WTC11 (cell line): ENCODE measurements at regions not wholly inside any gene's neighbourhood (a gene's known extent, or its start where the extent isn't known, plus 50 kb on each side); places are given as distances from the start of the nearest gene placed in this dataset.

Experiments
- CREM ChIP-seq: sonication (generic); formaldehyde crosslinking; IDR thresholded peaks from 2 replicates; pipeline ENCODE4 v1.8.1; 2022; ENCODE audit warnings: mild to moderate bottlenecking, missing genetic modification reagents, moderate library complexity
- ESRRA ChIP-seq: sonication (generic); formaldehyde crosslinking; IDR thresholded peaks from 2 replicates; pipeline ENCODE4 v1.8.1; 2022; ENCODE audit warnings: mild to moderate bottlenecking, missing genetic modification reagents, borderline replicate concordance
- IRF2 ChIP-seq: sonication (generic); formaldehyde crosslinking; IDR thresholded peaks from 2 replicates; pipeline ENCODE4 v1.8.0; 2022; ENCODE audit warnings: low read depth, missing genetic modification reagents, borderline replicate concordance
- MLX ChIP-seq: sonication (generic); formaldehyde crosslinking; IDR thresholded peaks from 2 replicates; pipeline ENCODE4 v1.8.1; 2023; ENCODE audit warnings: mild to moderate bottlenecking, missing genetic modification reagents, moderate library complexity
- SP1 ChIP-seq: sonication (generic); formaldehyde crosslinking; conservative IDR thresholded peaks from 2 replicates; pipeline ENCODE4 v1.8.1; 2022; ENCODE audit warnings: missing genetic modification reagents
- TEAD4 ChIP-seq: sonication (generic); formaldehyde crosslinking; IDR thresholded peaks from 2 replicates; pipeline ENCODE4 v1.8.0; 2022; ENCODE audit warnings: mild to moderate bottlenecking, missing genetic modification reagents
- ZNF121 ChIP-seq: sonication (generic); formaldehyde crosslinking; IDR thresholded peaks from 2 replicates; pipeline ENCODE4 v1.8.0; 2023; ENCODE audit warnings: missing genetic modification reagents
- ZNF138 ChIP-seq: sonication (generic); formaldehyde crosslinking; conservative IDR thresholded peaks from 2 replicates; pipeline ENCODE4 v1.8.1; 2022; ENCODE audit warnings: mild to moderate bottlenecking, moderate library complexity, missing genetic modification reagents
- ZNF219 ChIP-seq: sonication (generic); formaldehyde crosslinking; IDR thresholded peaks from 2 replicates; pipeline ENCODE4 v1.8.0; 2023; ENCODE audit warnings: missing genetic modification reagents, mild to moderate bottlenecking, borderline replicate concordance
- TF ChIP-seq, protein P1 (sequence below): sonication (generic); formaldehyde crosslinking; IDR thresholded peaks from 2 replicates; pipeline ENCODE4 v1.8.1; 2022; ENCODE audit warnings: mild to moderate bottlenecking, missing genetic modification reagents, moderate library complexity, borderline replicate concordance
- TF ChIP-seq, protein P2 (sequence below): fragments of 200-600 bp; IDR thresholded peaks from 2 replicates; pipeline ENCODE4 v1.8.0; 2022; ENCODE audit warnings: antibody characterized with exemption
- TF ChIP-seq, protein P3 (sequence below): sonication (generic); formaldehyde crosslinking; IDR thresholded peaks from 2 replicates; pipeline ENCODE4 v1.8.1; 2022; ENCODE audit warnings: low read depth, missing genetic modification reagents, borderline replicate concordance
- TF ChIP-seq, protein P4 (sequence below): sonication (generic); formaldehyde crosslinking; IDR thresholded peaks from 2 replicates; pipeline ENCODE4 v1.8.0; 2022; ENCODE audit warnings: mild to moderate bottlenecking, missing genetic modification reagents
- TF ChIP-seq, protein P5 (sequence below): sonication (generic); formaldehyde crosslinking; IDR thresholded peaks from 2 replicates; pipeline ENCODE4 v1.8.1; 2023; ENCODE audit warnings: mild to moderate bottlenecking, missing genetic modification reagents

DNA sequence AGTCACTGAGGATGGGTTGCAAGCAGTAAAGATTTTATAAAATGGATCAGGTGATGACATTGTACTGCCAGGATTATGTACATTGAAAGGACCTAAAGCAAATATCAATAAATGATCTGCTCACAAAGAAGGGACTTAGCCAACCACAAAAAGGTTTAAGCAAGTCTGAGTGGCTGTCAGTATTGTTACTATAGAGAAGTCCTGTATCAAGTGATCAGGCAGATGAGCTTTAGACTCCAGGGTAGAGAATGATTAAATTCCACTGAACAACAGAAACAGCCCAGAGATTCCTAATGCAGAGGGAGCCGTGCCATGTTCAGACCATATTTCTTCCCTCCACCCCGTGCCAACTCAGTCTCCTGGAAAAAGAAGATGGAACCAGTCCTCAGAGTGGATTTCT, 138.9 kb downstream of the SETD4 start:
- TF ChIP-seq, protein P1, sequence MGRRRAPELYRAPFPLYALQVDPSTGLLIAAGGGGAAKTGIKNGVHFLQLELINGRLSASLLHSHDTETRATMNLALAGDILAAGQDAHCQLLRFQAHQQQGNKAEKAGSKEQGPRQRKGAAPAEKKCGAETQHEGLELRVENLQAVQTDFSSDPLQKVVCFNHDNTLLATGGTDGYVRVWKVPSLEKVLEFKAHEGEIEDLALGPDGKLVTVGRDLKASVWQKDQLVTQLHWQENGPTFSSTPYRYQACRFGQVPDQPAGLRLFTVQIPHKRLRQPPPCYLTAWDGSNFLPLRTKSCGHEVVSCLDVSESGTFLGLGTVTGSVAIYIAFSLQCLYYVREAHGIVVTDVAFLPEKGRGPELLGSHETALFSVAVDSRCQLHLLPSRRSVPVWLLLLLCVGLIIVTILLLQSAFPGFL (CRISPR knock-in tag) = no peak
- TF ChIP-seq SP1 (CRISPR knock-in tag) (no peak), IRF2 (CRISPR knock-in tag) (no peak), ZNF219 (CRISPR knock-in tag) (no peak), ESRRA (CRISPR knock-in tag) (no peak), ZNF138 (CRISPR knock-in tag) (no peak), MLX (CRISPR knock-in tag) (no peak), CREM (CRISPR knock-in tag) (no peak), ZNF121 (CRISPR knock-in tag) (no peak), TEAD4 (CRISPR knock-in tag) (no peak)
- TF ChIP-seq, protein P2, sequence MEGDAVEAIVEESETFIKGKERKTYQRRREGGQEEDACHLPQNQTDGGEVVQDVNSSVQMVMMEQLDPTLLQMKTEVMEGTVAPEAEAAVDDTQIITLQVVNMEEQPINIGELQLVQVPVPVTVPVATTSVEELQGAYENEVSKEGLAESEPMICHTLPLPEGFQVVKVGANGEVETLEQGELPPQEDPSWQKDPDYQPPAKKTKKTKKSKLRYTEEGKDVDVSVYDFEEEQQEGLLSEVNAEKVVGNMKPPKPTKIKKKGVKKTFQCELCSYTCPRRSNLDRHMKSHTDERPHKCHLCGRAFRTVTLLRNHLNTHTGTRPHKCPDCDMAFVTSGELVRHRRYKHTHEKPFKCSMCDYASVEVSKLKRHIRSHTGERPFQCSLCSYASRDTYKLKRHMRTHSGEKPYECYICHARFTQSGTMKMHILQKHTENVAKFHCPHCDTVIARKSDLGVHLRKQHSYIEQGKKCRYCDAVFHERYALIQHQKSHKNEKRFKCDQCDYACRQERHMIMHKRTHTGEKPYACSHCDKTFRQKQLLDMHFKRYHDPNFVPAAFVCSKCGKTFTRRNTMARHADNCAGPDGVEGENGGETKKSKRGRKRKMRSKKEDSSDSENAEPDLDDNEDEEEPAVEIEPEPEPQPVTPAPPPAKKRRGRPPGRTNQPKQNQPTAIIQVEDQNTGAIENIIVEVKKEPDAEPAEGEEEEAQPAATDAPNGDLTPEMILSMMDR = no peak
- TF ChIP-seq, protein P3, sequence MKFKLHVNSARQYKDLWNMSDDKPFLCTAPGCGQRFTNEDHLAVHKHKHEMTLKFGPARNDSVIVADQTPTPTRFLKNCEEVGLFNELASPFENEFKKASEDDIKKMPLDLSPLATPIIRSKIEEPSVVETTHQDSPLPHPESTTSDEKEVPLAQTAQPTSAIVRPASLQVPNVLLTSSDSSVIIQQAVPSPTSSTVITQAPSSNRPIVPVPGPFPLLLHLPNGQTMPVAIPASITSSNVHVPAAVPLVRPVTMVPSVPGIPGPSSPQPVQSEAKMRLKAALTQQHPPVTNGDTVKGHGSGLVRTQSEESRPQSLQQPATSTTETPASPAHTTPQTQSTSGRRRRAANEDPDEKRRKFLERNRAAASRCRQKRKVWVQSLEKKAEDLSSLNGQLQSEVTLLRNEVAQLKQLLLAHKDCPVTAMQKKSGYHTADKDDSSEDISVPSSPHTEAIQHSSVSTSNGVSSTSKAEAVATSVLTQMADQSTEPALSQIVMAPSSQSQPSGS (CRISPR knock-in tag) = no peak
- TF ChIP-seq, protein P4, sequence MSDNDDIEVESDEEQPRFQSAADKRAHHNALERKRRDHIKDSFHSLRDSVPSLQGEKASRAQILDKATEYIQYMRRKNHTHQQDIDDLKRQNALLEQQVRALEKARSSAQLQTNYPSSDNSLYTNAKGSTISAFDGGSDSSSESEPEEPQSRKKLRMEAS = no peak
- TF ChIP-seq, protein P5, sequence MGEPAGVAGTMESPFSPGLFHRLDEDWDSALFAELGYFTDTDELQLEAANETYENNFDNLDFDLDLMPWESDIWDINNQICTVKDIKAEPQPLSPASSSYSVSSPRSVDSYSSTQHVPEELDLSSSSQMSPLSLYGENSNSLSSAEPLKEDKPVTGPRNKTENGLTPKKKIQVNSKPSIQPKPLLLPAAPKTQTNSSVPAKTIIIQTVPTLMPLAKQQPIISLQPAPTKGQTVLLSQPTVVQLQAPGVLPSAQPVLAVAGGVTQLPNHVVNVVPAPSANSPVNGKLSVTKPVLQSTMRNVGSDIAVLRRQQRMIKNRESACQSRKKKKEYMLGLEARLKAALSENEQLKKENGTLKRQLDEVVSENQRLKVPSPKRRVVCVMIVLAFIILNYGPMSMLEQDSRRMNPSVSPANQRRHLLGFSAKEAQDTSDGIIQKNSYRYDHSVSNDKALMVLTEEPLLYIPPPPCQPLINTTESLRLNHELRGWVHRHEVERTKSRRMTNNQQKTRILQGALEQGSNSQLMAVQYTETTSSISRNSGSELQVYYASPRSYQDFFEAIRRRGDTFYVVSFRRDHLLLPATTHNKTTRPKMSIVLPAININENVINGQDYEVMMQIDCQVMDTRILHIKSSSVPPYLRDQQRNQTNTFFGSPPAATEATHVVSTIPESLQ (CRISPR knock-in tag) = no peak
